H1 (cell line): ENCODE measurements at regions not wholly inside any gene's neighbourhood (a gene's known extent, or its start where the extent isn't known, plus 50 kb on each side); places are given as distances from the start of the nearest gene placed in this dataset.

Experiments used
- CTCF ChIA-PET: fragments of 300-600 bp; sonication (Branson Sonifier 250); formaldehyde crosslinking; loops from one replicate; lab custom pipeline; 2021; ENCODE audit not compliant: partially characterized antibody; lab: Charles Lee
- POLR2A ChIA-PET: fragments of 300-600 bp; sonication (Branson Sonifier 250); formaldehyde crosslinking; loops from one replicate; lab custom pipeline; 2021; ENCODE audit warnings: inconsistent platforms; ENCODE audit not compliant: partially characterized antibody; lab: Charles Lee
- DNase-seq, 2 experiments: peaks; one replicate each; pipeline versions ENCODE4 v3.0.0 to v3.0.0-alpha.2; 2010 to 2022; ENCODE audit warnings: low spot score in 2 of 2, low read depth in 1 of 2, mixed read lengths in 1 of 2
- FAIRE-seq: peaks from 2 replicates; lab custom pipeline; 2011; peaks lifted over from hg19 to GRCh38; lab: Jason Lieb, UNC
- H2AFZ ChIP-seq: 2 replicates; pipeline ENCODE4 v1.8.1; 2012; ENCODE audit warnings: low read length, inconsistent platforms
- H2AK5ac ChIP-seq: 2 replicates; pipeline ENCODE4 v1.6.1; 2013; ENCODE audit warnings: low read depth, low read length
- H2BK120ac ChIP-seq: replicated peaks from 2 replicates; pipeline ENCODE3; 2013; ENCODE audit warnings: low read depth, low read length, inconsistent platforms
- H2BK12ac ChIP-seq: 2 replicates; pipeline ENCODE4 v1.6.1; 2013; ENCODE audit warnings: low read depth, low read length
- H2BK15ac ChIP-seq: 2 replicates; pipeline ENCODE4 v1.6.1; 2013; ENCODE audit warnings: low read length
- H2BK20ac ChIP-seq: 2 replicates; pipeline ENCODE4 v1.6.1; 2013; ENCODE audit warnings: low read length
- H2BK5ac ChIP-seq: 2 replicates; pipeline ENCODE4 v1.6.1; 2013; ENCODE audit warnings: low read depth, low read length
- H3K14ac ChIP-seq: 2 replicates; pipeline ENCODE4 v1.6.1; 2013; ENCODE audit warnings: inconsistent platforms; ENCODE audit not compliant: insufficient read length
- H3K18ac ChIP-seq: 2 replicates; pipeline ENCODE4 v1.6.1; 2013; ENCODE audit warnings: low read length; ENCODE audit errors: extremely low read depth
- H3K23ac ChIP-seq: 2 replicates; pipeline ENCODE4 v1.6.1; 2013; ENCODE audit warnings: inconsistent platforms; ENCODE audit not compliant: insufficient read length
- H3K23me2 ChIP-seq: 2 replicates; pipeline ENCODE4 v1.6.1; 2013; ENCODE audit warnings: low read depth, low read length
- H3K27ac ChIP-seq: 2 replicates; pipeline ENCODE4 v1.6.1; 2011; ENCODE audit warnings: low read depth, low read length, inconsistent platforms
- H3K27me3 ChIP-seq, 4 experiments: replicated peaks in 1 of 4; 1 replicate in 1 of 4; 2 replicates in 3 of 4; pipeline versions ENCODE4 v1.6.1 to v1.8.1; 2011 to 2013; ENCODE audit warnings: low read length in 3 of 4, mild to moderate bottlenecking in 3 of 4, inconsistent platforms in 2 of 4, mixed read lengths in 2 of 4, moderate library complexity in 1 of 4; ENCODE audit not compliant: control insufficient read depth in 3 of 4, insufficient read depth in 3 of 4; ENCODE audit errors: extremely low read depth in 1 of 4
- H3K36me3 ChIP-seq, 4 experiments: 2 replicates each; pipeline versions ENCODE4 v1.6.1 to v1.8.1; 2011 to 2013; ENCODE audit warnings: mild to moderate bottlenecking in 4 of 4, low read length in 3 of 4, moderate library complexity in 2 of 4, control low read depth in 1 of 4, inconsistent platforms in 1 of 4; ENCODE audit not compliant: insufficient read depth in 4 of 4, control insufficient read depth in 2 of 4
- H3K4ac ChIP-seq: replicated peaks from 2 replicates; pipeline ENCODE3; 2013; ENCODE audit warnings: low read length, low read depth, mixed read lengths, inconsistent platforms; ENCODE audit not compliant: insufficient read length
- H3K4me1 ChIP-seq, 4 experiments: replicated peaks in 1 of 4; 1 replicate in 1 of 4; 2 replicates in 3 of 4; pipeline versions ENCODE4 v1.6.1 to v1.8.1; 2011 to 2013; ENCODE audit warnings: low read length in 3 of 4, inconsistent platforms in 2 of 4, mixed read lengths in 1 of 4; ENCODE audit not compliant: insufficient read depth in 4 of 4, control insufficient read depth in 3 of 4
- H3K4me2 ChIP-seq, 2 experiments: 2 replicates each; pipeline versions ENCODE4 v1.6.1 to v1.8.1; 2011 to 2013; ENCODE audit warnings: low read depth in 2 of 2, low read length in 2 of 2, control low read depth in 1 of 2, inconsistent platforms in 1 of 2, mild to moderate bottlenecking in 1 of 2; ENCODE audit not compliant: insufficient read depth in 1 of 2
- H3K4me3 ChIP-seq, 4 experiments: fragments of 200-600, 300-600 bp in 1 of 4; sonication (generic), shearing (Covaris generic), sonication (Bioruptor Twin) in 1 of 4; 2 replicates each; pipeline versions ENCODE4 v1.5.1 to v1.8.1; 2011 to 2016; ENCODE audit warnings: low read length in 4 of 4, low read depth in 3 of 4, control low read depth in 2 of 4, inconsistent platforms in 2 of 4, mild to moderate bottlenecking in 2 of 4, mixed read lengths in 1 of 4, moderate library complexity in 1 of 4; ENCODE audit not compliant: insufficient read depth in 2 of 4; ENCODE audit errors: extremely low read depth in 1 of 4
- H3K56ac ChIP-seq: replicated peaks from 2 replicates; pipeline ENCODE3; 2013; ENCODE audit warnings: low read depth, mild to moderate bottlenecking, mixed read lengths, low read length, inconsistent platforms; ENCODE audit not compliant: insufficient read length
- H3K79me1 ChIP-seq: 2 replicates; pipeline ENCODE4 v1.6.1; 2013; ENCODE audit warnings: low read depth, low read length, control low read depth
- H3K79me2 ChIP-seq, 2 experiments: 2 replicates each; pipeline versions ENCODE4 v1.6.1 to v1.8.1; 2012 to 2013; ENCODE audit warnings: low read length in 2 of 2, mild to moderate bottlenecking in 2 of 2, inconsistent platforms in 1 of 2; ENCODE audit not compliant: insufficient read depth in 2 of 2, control insufficient read depth in 1 of 2
- H3K9ac ChIP-seq, 4 experiments: replicated peaks in 1 of 4; 1 replicate in 1 of 4; 2 replicates in 3 of 4; pipeline versions ENCODE4 v1.6.1 to v1.8.1; 2011 to 2013; ENCODE audit warnings: low read depth in 3 of 4, low read length in 3 of 4, control low read depth in 2 of 4, mild to moderate bottlenecking in 2 of 4, moderate library complexity in 2 of 4, inconsistent platforms in 1 of 4; ENCODE audit errors: extremely low read depth in 1 of 4
- H3K9me3 ChIP-seq, 2 experiments: 2 replicates each; pipeline versions ENCODE4 v1.6.1 to v1.8.1; 2012 to 2013; ENCODE audit warnings: mild to moderate bottlenecking in 2 of 2, moderate library complexity in 2 of 2, control low read depth in 1 of 2, inconsistent platforms in 1 of 2, low read depth in 1 of 2, low read length in 1 of 2, mixed read lengths in 1 of 2; ENCODE audit not compliant: insufficient read depth in 2 of 2
- H4K20me1 ChIP-seq, 2 experiments: replicated peaks in 1 of 2; 2 replicates each; pipeline versions ENCODE3 to v1.8.1; 2011 to 2013; ENCODE audit warnings: inconsistent platforms in 2 of 2, low read length in 2 of 2, mild to moderate bottlenecking in 1 of 2; ENCODE audit not compliant: insufficient read depth in 2 of 2, control insufficient read depth in 1 of 2
- H4K5ac ChIP-seq: 2 replicates; pipeline ENCODE4 v1.6.1; 2013; ENCODE audit warnings: low read length, low read depth, mixed read lengths, inconsistent platforms; ENCODE audit not compliant: insufficient read length
- H4K8ac ChIP-seq: 2 replicates; pipeline ENCODE4 v1.8.0; 2013; ENCODE audit warnings: mild to moderate bottlenecking, moderate library complexity, low read length, inconsistent platforms; ENCODE audit not compliant: insufficient read depth; ENCODE audit errors: extremely low read depth
- H4K91ac ChIP-seq: replicated peaks from 2 replicates; pipeline ENCODE3; 2013; ENCODE audit warnings: low read length, mixed read lengths, inconsistent platforms; ENCODE audit not compliant: insufficient read length
- BCL11A ChIP-seq, 2 experiments: IDR thresholded peaks; one replicate each; pipeline ENCODE4 v1.6.1; 2011; ENCODE audit warnings: low read depth in 2 of 2, low read length in 2 of 2, mild to moderate bottlenecking in 2 of 2
- CBX5 ChIP-seq: fragments of 300-800, 300-1000 bp; sonication (generic); IDR thresholded peaks from 2 replicates; pipeline ENCODE4 v1.7.1; 2016; ENCODE audit warnings: antibody characterized with exemption, low read length, low read depth
- CHD2 ChIP-seq: IDR thresholded peaks from 2 replicates; pipeline ENCODE4 v1.6.1; 2012; ENCODE audit warnings: low read length, improper control_type of control experiment
- CREB1 ChIP-seq: IDR thresholded peaks from 2 replicates; pipeline ENCODE4 v1.6.1; 2012; ENCODE audit warnings: inconsistent platforms
- EZH2 ChIP-seq: fragments of 200-600 bp; sonication (generic); IDR thresholded peaks from 2 replicates; pipeline ENCODE4 v1.7.1; 2012; ENCODE audit warnings: low read depth, mild to moderate bottlenecking, moderate library complexity, low read length, inconsistent platforms; ENCODE audit not compliant: severe bottlenecking
- FOSL1 ChIP-seq: IDR thresholded peaks from 2 replicates; pipeline ENCODE4 v1.6.1; 2011; ENCODE audit warnings: mild to moderate bottlenecking, low read depth, low read length, moderate library complexity; ENCODE audit not compliant: insufficient read depth
- GTF2F1 ChIP-seq: IDR thresholded peaks from 2 replicates; pipeline ENCODE4 v1.6.1; 2012; ENCODE audit warnings: low read depth, low read length, improper control_type of control experiment, borderline replicate concordance
- NANOG ChIP-seq: IDR thresholded peaks from 2 replicates; pipeline ENCODE4 v1.6.1; 2011; ENCODE audit warnings: low read length, low read depth, mild to moderate bottlenecking, inconsistent platforms; ENCODE audit not compliant: insufficient read depth, poor library complexity, severe bottlenecking
- PHF8 ChIP-seq: fragments of 200-600 bp; sonication (generic); conservative IDR thresholded peaks from 2 replicates; pipeline ENCODE4 v1.7.1; 2012; ENCODE audit warnings: low read depth, mild to moderate bottlenecking, inconsistent platforms, low read length, moderate library complexity
- SRF ChIP-seq: IDR thresholded peaks from 2 replicates; pipeline ENCODE4 v1.6.1; 2011; ENCODE audit warnings: mild to moderate bottlenecking, low read depth, low read length, moderate library complexity
- ZNF274 ChIP-seq: IDR thresholded peaks from 2 replicates; pipeline ENCODE4 v1.7.0; 2012; ENCODE audit warnings: low read length, borderline replicate concordance; ENCODE audit errors: extremely low read depth
- WGBS, 2 experiments: shearing (Covaris generic) in 1 of 2; methylation state at CpG; one replicate each; pipeline versions ENCODE4 v1.1.6 to v1.1.7; 2013 to 2015; ENCODE audit warnings: low lambda C conversion rate in 2 of 2, mixed read lengths in 2 of 2, inconsistent platforms in 1 of 2, low coverage in 1 of 2, missing lambda C conversion rate in 1 of 2; ENCODE audit not compliant: insufficient replicate concordance in 2 of 2, insufficient coverage in 1 of 2, insufficient read length in 1 of 2; ENCODE audit errors: extremely low coverage in 1 of 2, missing lambda C conversion rate in 1 of 2; 5-methylcytosine and 5-hydroxymethylcytosine counted together

DNA sequence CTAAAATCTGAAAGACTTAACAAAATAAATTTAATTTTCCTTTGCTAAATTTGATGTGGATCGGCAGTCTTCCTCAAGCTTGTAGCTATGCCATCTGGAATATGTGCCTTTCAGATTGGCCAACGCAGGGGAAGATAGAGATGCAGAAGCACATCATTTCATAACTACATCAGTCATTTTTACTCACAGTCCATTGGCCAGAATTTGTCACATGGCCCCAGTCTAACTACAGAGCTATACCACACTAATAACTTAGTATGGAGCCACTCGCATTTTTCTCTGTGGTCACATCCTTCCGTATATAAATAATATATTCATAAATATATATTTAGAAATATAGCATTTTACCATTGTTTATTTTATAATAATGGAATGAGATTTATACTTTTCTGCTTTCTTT is 59.0 kb upstream of the PRRX1 start:
- no peak overlapping the region for H3K4me2 ChIP-seq
- no peak overlapping the region for H2AFZ ChIP-seq

More for the DNA sequence above, 59.0 kb upstream of the PRRX1 start:
- Histone ChIP-seq H3K79me2 (no peaks in the 10 kb centered on the region), H3K14ac (no peak overlapping the region), H3K36me3 (no peaks in the 10 kb centered on the region), H3K4me1 (no peaks in the 10 kb centered on the region), H3K27ac (no peak overlapping the region), H3K56ac (no peak overlapping the region), H2BK12ac (no peak overlapping the region), H3K18ac (no peak overlapping the region), H4K91ac (no peak overlapping the region), H2BK15ac (no peak overlapping the region), H3K27me3 (no peaks in the 10 kb centered on the region), H3K4me3 (no peak overlapping the region), H4K20me1 (no peaks in the 10 kb centered on the region), H3K23me2 (no peaks in the 10 kb centered on the region), H3K9ac (no peak overlapping the region), H4K5ac (no peak overlapping the region), H4K8ac (no peak overlapping the region), H3K4ac (no peak overlapping the region), H3K9me3 (peaks cover 14 to 17% of the 10 kb centered on the region in 2 experiments), H2BK120ac (no peak overlapping the region), H3K23ac (no peak overlapping the region), H2BK5ac (no peak overlapping the region), H2BK20ac (no peak overlapping the region), H2AK5ac (no peak overlapping the region), H3K79me1 (no peaks in the 10 kb centered on the region)
- CTCF ChIA-PET = no interaction called here
- FAIRE-seq = no peak
- POLR2A ChIA-PET = no interaction called here
- no peak for TF ChIP-seq GTF2F1
- TF ChIP-seq SRF = no peak
- TF ChIP-seq EZH2 = no peak
- TF ChIP-seq BCL11A (IDR thresholded peaks at IDR 0.05; ENCODE audit: low read depth in 2 of 2, low read length in 2 of 2) = no peak
- no peak for TF ChIP-seq PHF8
- TF ChIP-seq CBX5 = no peak
- TF ChIP-seq CREB1 = no peak
- TF ChIP-seq NANOG = no peak
- TF ChIP-seq CHD2 = no peak
- TF ChIP-seq ZNF274 = no peak
- TF ChIP-seq FOSL1 = no peak
- no peak for DNase-seq
- 90% methylated on average over 4 of the region's 4 CpGs; no CpG with 5 or more reads in 1 of the 2 experiments for WGBS, 2 experiments
